Sigmoid colon (tissue), 6 donors: ENCODE measurements at regions not wholly inside any gene's neighbourhood (a gene's known extent, or its start where the extent isn't known, plus 50 kb on each side); places are given as distances from the start of the nearest gene placed in this dataset.

ENCODE experiments used
- DNase-seq: peaks from one replicate; pipeline ENCODE4 v3.0.0-alpha.2; 2019
- H3K27ac ChIP-seq, 4 donors: fragments of 200-600 bp; sonication (generic); one replicate each; pipeline ENCODE4 v1.5.1; 2016 to 2019; ENCODE audit warnings: mild to moderate bottlenecking in 1 of 4
- H3K27me3 ChIP-seq, 3 donors: fragments of 200-600 bp; sonication (generic); one replicate each; pipeline ENCODE4 v1.5.1; 2019; ENCODE audit warnings: mild to moderate bottlenecking in 1 of 3
- H3K36me3 ChIP-seq, 4 donors: fragments of 200-600 bp; sonication (generic); one replicate each; pipeline ENCODE4 v1.5.1; 2016 to 2019
- H3K4me1 ChIP-seq, 4 donors: fragments of 200-600 bp; sonication (generic); one replicate each; pipeline ENCODE4 v1.5.1; 2017 to 2019
- H3K4me3 ChIP-seq, 4 donors: fragments of 200-600 bp; sonication (generic); one replicate each; pipeline ENCODE4 v1.5.1; 2017 to 2019; ENCODE audit warnings: mild to moderate bottlenecking in 2 of 4, moderate library complexity in 1 of 4
- H3K9me3 ChIP-seq, 4 donors: fragments of 200-600 bp in 3 of 4; sonication (generic) in 3 of 4; one replicate each; pipeline versions ENCODE4 v1.5.1 to v1.6.1; 2013 to 2019
- CTCF ChIP-seq, 4 experiments: fragments of 450-650 bp in 3 of 4; fragments of 200-600 bp in 1 of 4; IDR thresholded peaks; one replicate each; pipeline ENCODE4 v1.5.1; 2016 to 2019; ENCODE audit warnings: antibody characterized with exemption in 4 of 4, mild to moderate bottlenecking in 3 of 4, moderate library complexity in 2 of 4
- EP300 ChIP-seq, 4 donors: sonication (generic); formaldehyde crosslinking; IDR thresholded peaks; one replicate each; pipeline ENCODE4 v1.6.1; 2017; ENCODE audit warnings: antibody characterized with exemption in 4 of 4
- POLR2A ChIP-seq, 2 donors: fragments of 450-650 bp; IDR thresholded peaks; one replicate each; pipeline ENCODE4 v1.6.1; 2016; ENCODE audit warnings: antibody characterized with exemption in 2 of 2, mild to moderate bottlenecking in 2 of 2, moderate library complexity in 2 of 2
- POLR2AphosphoS5 ChIP-seq, 4 donors: sonication (generic); formaldehyde crosslinking; IDR thresholded peaks; one replicate each; pipeline ENCODE4 v1.6.1; 2017; ENCODE audit warnings: antibody characterized with exemption in 4 of 4
- WGBS, 2 donors: extraction: QIAGEN DNeasy Blood & Tissue Kit; methylation state at CpG; one replicate each; pipeline ENCODE4 v1.1.7; 2013; 5-methylcytosine and 5-hydroxymethylcytosine counted together
- intact Hi-C: fragments of 100-400 bp; cut with DNase I; formaldehyde crosslinking; loops from one replicate; pipeline ENCODE4 v1.15.1; 2023
- donor health status: healthy with polysubstance abuse.
- donor health status: healthy.

GRCh38 chr12:93156086-93156716 is 221.5 kb upstream of the NUDT4 start:
- H3K27me3 ChIP-seq = no peaks in the 10 kb centered on the region
- no peak overlapping the region for H3K4me3 ChIP-seq
- peak overlapping the region in 2 of 4 donors; percentile 12 to 69 for H3K27ac ChIP-seq
- H3K36me3 ChIP-seq = no peaks in the 10 kb centered on the region
- 11 to 38% methylated on average over 7 of the region's 7 CpGs for WGBS, 2 donors
- no peaks in the 10 kb centered on the region for H3K9me3 ChIP-seq
- DNase-seq = no peak
- peaks cover 0 to 14% (median 13%) of the 10 kb centered on the region in 4 donors for H3K4me1 ChIP-seq
- intact Hi-C loops = no loop called here
- TF ChIP-seq POLR2A (IDR thresholded peaks at IDR 0.05) (no peak), POLR2AphosphoS5 (IDR thresholded peaks at IDR 0.05) (no peak), CTCF (IDR thresholded peaks at IDR 0.05) (no peak), EP300 (IDR thresholded peaks at IDR 0.05) (no peak)

GRCh38 chr12:93157279-93157678 is 220.4 kb upstream of the NUDT4 start:
- peak overlapping the region in 1 of 4 donors; percentile 69 for H3K27ac ChIP-seq
- TF ChIP-seq POLR2A (IDR thresholded peaks at IDR 0.05) = no peak
- no peak for TF ChIP-seq POLR2AphosphoS5 (IDR thresholded peaks at IDR 0.05)
- TF ChIP-seq EP300 (IDR thresholded peaks at IDR 0.05) = no peak
- no peak for TF ChIP-seq CTCF (IDR thresholded peaks at IDR 0.05)
- no peak overlapping the region for H3K4me3 ChIP-seq
- H3K36me3 ChIP-seq = no peaks in the 10 kb centered on the region
- H3K27me3 ChIP-seq = no peaks in the 10 kb centered on the region
- DNase-seq = no peak
- WGBS, 2 donors = 90 to 91% methylated on average over 1 of the region's 1 CpG
- no peaks in the 10 kb centered on the region for H3K9me3 ChIP-seq
- intact Hi-C loops = no loop called here
- peaks cover 0 to 14% (median 13%) of the 10 kb centered on the region in 4 donors for H3K4me1 ChIP-seq

- peaks cover 0 to 14% (median 13%) of the 10 kb centered on the region in 4 donors for H3K4me1 ChIP-seq
- intact Hi-C loops = no loop called here
- H3K27me3 ChIP-seq = no peaks in the 10 kb centered on the region
- DNase-seq = no peak
- no peaks in the 10 kb centered on the region for H3K36me3 ChIP-seq
- 97 to 98% methylated on average over 4 of the region's 4 CpGs for WGBS, 2 donors
- no peaks in the 10 kb centered on the region for H3K9me3 ChIP-seq
- TF ChIP-seq POLR2A (IDR thresholded peaks at IDR 0.05) (no peak), CTCF (IDR thresholded peaks at IDR 0.05) (no peak), POLR2AphosphoS5 (IDR thresholded peaks at IDR 0.05) (no peak), EP300 (IDR thresholded peaks at IDR 0.05) (no peak)
- H3K27ac ChIP-seq = no peak overlapping the region
- H3K4me3 ChIP-seq = no peak overlapping the region
Observed at GRCh38 chr12:93158065-93158843, 219.5 kb upstream of the NUDT4 start.

GRCh38 chr12:93163260-93164036 is 214.3 kb upstream of the NUDT4 start:
- H3K4me1 ChIP-seq = peaks cover 0 to 13% (median 3%) of the 10 kb centered on the region in 4 donors
- TF ChIP-seq CTCF (IDR thresholded peaks at IDR 0.05) (no peak), EP300 (IDR thresholded peaks at IDR 0.05) (no peak), POLR2A (IDR thresholded peaks at IDR 0.05) (no peak), POLR2AphosphoS5 (IDR thresholded peaks at IDR 0.05) (no peak)
- 67 to 68% methylated on average over 4 of the region's 4 CpGs for WGBS, 2 donors
- H3K27ac ChIP-seq = no peak overlapping the region
- no peaks in the 10 kb centered on the region for H3K27me3 ChIP-seq
- no peak for DNase-seq
- no peaks in the 10 kb centered on the region for H3K9me3 ChIP-seq
- intact Hi-C loops = no loop called here
- H3K4me3 ChIP-seq = no peak overlapping the region
- no peaks in the 10 kb centered on the region for H3K36me3 ChIP-seq
